HG02623 (cell line): ENCODE measurements at regions not wholly inside any gene's neighbourhood (a gene's known extent, or its start where the extent isn't known, plus 50 kb on each side); places are given as distances from the start of the nearest gene placed in this dataset.

Source experiments
- ATAC-seq: cut with Tn5 transposase; IDR thresholded peaks from one replicate; pipeline ENCODE4 v1.9.1; 2021; ENCODE audit warnings: moderate library complexity; ENCODE audit not compliant: unreplicated experiment

DNA sequence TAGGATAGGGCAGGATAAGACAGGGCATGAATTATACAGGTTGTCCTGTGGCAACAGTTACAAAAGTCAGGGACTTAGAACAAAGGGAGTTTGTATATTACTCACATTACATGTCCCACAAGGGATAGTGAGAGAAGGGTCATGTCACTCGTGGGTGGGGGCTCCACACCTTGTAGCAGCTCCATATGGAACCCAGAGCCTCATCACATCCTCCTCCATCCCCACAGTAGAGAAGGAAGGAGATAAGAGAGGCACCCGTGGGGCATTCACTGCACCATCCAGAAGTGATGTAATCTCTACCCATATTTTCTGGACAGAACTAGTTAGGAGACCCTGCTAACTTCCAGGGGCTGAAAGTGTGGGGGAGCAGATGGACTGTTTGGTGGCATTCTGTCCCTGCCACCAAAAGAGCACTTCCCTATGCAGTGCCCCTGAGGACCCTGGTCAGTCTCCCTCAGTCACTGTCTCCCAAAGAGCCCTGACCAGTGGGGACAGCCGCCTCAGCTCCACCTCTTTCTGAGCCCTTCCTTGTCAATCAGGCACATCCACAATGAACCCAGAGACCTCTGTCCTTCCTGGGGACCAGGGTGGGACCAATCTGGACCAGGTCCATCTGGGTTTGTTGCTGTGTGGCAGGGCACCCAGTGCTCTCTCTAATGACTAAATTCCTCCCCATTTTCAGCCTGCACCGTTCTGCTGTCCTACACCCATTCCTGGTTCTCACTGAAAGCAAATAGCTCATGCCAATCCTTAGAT is 154.8 kb upstream of the ETV3 start:
- ATAC-seq: no peak

DNA sequence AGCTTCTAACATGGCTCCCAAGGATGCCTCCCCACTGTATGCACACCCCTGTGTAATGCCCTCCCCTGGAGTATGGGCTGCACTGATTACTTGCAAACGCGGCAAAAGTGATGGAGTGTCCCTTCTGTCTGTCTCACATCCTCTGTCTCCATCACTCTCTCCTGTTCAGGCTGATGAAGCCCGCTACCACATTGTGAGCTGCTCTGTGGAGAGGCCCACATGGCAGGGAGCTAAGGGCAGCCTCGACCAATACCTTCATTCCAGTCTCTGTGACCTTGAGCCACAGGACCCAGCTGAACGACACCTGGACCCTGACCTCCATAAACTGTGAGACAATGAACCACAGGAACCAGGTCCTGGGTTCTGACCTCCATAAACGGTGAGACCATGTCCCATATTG is 154.1 kb upstream of the ETV3 start:
- no peak for ATAC-seq

DNA sequence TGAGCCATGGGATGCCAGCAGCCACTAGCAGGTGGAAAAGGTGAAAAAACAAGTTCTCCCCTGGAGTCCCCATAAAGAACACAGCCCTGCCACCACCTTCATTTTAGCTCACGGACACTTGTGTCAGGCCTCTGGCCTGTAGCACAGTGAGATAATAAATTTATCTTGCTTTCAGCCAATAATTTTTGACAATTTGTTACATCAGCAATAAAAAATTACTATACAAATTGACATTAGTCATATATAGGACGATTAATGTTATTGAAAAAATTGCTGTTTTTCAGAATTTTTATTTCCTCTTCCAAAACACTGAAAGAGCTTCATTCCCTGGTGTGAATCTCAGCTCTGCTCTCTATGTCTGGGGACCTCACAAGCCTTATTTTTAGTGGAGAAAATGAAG is 152.9 kb upstream of the ETV3 start:
- no peak for ATAC-seq

DNA sequence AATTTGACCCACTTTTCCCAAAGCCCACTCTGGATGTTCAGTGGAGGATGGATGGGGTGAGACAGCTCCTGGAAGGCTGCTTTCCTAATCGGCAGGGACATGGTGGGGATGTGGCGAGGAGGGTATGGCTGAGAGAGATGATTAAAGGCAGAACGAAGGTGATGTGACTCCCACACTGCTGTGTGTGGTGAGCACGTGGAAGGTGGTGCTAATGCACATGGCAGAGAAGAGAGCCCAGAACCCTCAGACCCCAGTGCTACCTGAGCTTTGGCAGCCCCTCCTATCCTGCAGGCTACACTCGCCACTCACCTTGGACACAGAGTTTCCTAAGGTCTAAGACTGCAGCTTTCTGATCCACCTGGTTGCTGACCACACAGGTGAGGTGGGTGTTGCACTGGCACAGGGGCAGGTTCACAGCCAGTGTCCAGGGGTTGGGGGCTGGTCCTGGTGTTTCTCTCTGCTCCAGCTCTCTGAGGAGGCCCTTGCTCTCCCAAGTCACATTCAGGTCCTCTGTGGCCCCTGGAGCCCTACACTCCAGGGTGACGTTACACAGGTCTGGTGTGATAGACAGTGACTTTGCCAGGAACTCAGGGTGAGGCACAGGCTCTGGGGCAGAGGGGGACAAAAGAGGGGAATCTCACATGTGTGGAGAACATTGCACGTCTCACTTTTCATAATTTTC is 151.4 kb upstream of the ETV3 start:
- ATAC-seq: no peak

DNA sequence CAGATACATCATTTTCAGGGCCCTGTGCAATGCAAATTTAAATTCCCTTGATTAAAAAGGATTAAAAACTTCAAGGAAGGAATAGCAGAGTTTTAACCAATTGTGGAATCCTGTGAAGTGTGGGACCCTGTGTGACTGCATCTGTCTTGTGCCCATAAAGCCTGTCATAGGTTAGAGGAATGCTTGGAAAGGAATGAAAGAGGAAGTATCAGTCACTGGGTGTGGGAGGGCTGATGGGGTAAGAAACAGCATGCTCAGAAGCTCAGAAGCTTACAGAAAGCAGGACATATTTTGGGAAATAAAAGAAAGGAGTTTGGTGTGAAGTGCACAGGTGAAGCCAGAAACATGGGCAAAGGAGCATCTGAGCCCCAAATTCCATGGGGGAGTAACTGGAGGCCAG is 150.8 kb upstream of the ETV3 start:
- ATAC-seq: no peak

DNA sequence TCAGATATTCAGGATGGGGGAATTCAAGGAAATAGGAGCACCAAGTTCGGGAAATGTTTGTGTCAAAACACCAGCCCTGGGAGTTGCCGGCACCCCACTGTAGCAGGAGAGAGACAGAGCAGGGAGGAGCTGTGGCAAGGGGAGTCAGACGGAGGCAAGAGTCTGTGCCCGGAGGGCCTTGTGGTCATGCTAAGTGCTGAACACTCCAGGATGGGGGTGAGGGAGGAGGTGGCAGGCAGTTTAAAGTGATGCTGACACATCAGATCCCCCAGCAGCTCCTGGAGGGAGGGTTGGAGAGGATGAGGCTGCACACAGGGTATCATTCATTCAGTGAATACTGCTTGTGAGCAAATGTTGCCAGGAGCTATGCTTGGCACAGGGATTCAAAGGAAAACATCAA is 150.3 kb upstream of the ETV3 start:
- ATAC-seq: no peak

DNA sequence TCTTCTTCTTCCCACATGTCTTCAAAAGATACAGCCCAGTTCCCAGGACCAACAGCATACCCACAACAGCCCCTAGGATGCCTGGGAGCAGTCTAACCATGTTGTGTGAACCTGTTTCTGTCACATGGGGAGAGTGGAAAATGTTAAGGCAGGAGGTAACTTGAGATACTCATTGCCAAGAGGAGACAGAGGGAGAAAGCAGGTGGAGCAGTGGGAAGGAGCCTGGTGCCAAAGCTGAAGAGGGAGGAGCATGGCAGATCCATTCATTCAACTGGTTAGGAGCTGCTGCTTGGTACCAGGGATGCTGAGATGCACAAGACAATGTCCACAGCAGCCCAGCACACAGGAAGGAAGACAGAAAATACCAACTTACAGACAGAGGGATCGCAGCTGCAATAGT is 149.8 kb upstream of the ETV3 start:
- ATAC-seq: no peak

DNA sequence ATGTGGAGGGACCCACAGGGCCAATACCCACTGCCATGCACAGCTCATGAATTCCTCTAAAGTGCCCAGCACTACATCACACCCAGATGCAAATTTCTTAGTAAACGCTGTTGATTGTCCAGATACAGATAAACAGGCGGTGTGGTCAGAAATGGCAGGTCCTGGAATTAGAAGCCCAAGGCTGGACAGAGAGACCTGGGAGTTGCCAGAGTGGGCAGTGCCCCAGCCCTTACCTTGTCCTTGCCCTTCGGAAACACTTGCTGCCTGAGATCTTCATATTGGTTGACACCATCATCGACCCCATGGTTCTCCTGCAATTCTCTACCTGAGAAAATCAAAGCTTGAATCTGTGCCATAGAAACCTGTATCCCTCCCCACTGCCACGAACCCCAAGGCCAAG is 149.3 kb upstream of the ETV3 start:
- no peak for ATAC-seq

DNA sequence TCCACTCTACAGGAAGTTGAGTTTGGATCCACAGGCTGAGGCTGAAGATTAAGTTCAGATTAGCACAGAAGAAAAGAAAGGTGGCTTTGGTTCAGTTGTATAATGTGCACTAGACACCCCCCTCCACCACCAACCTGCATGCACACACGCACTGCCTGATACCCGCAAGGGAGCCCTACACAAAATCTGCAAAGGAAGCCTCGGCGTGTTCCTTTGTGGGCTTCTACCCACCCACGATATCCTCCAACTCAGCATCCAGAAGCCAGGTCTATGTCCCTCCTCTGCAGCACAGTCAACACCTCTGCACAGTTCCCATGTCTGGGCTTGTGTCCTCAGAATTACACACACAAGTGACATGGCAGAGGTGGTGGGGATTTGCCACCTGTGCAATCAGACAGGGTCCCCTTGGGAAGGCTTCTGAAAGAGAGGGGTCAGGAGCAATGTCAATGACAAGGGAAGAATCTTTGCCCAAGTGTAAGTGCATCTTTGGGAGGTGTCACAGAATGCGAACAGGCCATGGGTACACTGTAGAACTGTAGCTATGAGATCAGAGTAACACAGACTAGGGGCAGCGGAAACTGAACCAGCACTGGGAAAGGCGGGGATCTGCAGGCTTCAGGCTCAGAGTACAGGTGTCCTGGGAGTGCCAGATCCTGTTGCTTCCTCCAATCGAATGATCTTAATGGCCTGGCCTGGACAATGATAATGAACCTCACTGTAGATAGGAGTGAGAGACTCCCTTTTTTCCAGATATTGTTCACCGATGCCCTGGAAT is 148.6 kb upstream of the ETV3 start:
- ATAC-seq: no peak

DNA sequence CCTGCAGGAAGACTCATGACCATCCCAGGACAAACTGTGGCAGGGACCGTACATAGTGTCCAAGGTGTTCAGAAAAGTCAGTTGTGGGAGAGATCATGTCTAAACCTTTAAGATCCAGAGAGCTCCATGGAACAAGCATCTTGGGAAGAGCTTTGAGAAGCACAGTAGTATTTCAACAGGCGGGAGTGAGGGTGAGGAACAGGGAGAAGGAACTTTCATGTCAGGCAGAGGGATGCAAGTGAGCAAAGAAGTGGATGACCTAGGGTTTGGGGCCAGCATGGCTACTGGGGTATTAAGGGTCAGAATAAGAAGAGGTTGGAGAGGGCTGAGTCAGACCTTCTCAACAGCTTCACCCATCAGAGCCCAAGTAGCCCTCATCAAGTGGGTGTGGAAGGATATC is 147.9 kb upstream of the ETV3 start:
- no peak for ATAC-seq

DNA sequence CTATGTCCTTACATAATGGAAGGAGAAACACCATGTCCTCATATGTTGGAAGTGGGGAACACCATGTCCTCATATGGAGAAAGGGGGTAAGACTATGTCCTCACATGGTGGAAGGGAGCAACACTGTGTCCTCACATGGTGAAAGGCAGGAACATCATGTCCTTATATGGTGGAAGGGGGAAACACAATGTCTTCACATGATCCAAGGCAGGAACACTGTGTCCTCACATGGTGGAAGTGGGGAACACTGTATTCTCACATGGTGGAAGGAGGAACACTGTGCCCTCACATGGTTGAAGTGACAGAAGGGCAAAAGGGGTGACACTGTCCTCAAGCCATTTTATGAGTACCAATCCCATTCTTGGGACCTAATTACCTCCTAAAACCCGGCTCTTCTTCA is 146.3 kb upstream of the ETV3 start:
- no peak for ATAC-seq

DNA sequence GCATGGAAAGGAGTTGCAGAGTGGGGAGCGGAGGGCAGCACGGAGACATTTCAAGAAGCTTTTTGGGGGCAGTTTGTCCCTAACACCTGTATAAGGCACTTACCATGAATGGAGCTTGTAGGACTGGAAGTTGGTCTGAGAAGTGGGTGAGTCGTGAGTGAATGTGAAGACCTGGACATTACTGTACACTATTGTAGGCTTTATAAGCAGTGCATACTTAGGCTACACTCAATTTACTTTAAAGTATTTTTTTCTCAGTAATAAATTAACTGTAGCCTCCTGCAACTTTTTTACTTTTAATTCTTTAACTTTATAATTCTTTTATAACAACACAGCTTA is 141.6 kb upstream of the ETV3 start:
- ATAC-seq: no peak

DNA sequence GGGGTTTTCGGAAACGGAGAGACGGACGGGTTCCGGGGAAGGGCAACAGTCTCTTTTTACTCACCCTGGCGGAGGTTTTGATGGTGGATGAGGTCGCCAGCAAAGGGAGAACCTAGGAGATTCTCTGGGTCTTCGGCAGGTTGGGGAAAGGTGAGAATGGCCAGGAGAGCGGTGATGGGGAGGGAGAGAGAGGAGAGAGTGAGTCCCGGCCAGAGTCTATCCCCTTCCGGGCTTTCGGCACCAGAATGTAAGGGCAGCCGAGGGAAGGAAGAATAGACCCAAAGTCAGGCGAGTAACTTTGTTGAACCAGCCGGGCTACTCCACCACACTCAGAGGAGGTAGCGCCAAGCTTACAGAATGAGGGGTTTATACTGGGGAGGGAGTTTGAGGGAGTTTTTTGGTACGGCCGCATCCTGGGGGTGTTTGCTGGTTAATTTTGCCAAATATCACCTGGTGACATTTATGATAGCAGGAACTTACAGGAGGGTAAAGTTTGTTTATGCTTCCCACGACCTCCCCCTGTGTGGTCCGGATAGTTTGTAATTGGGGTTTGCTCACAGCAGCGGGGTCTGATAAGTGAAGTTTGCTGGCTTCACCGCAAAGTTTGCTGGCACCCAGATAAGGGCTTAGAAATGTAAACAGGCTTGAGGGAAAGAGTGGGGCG is 141.1 kb upstream of the ETV3 start:
- ATAC-seq: no peak

DNA sequence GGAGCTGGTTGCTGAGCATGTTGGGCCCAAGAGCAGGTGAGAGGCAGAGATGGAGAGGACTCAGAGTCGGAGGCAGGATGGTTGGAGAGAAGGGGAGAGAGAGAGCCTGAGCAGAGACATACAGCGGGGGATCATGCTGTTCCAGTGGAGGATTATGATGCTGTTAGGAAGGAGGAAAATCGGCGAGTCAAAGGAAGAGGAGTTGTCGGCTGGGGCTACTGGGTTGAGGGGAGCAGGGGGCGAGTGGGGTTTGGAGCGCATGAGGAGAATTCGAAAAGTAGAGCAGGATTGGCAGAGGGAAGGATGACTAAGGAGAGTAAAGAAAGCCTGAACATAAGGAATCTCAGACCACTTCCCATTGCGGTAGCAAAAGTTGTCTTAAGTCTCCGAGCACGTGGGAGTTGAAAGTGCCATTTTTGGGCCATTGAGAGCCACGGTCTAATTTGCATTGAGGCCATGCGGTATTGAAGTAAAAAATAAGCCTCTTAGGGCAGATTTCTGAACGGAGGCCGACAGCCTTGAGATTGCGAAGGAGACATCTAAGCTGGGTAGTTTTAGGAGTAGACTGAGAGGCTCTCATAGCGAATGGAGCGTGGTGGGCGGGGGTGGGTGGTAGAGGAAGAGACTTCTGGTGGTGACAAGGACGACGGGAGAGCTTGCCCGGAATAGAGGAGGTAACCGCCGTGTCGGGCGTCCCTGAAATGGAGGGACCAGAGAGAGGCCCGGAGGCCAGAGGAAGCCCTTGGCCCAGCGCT is 140.4 kb upstream of the ETV3 start:
- ATAC-seq: no peak

DNA sequence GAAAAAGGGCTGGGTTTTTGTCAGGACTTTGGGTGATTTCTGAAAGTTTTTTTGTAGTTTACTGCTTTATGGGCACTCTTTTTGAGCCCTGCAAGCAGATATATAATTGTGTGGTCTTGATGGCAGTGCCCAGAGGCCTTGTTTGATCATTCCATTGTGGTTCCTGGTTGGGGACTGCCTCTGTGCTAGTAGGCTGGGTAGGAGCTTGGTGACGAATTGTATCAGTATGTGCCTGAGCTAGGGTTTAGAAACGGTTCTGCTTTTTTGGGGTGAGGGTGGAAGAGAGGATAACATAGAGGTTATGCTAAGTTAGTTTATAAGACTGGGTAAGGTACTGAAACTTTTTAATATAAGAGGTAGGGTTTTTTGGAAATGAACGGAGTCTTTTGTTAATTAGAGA is 139.7 kb upstream of the ETV3 start:
- no peak for ATAC-seq

DNA sequence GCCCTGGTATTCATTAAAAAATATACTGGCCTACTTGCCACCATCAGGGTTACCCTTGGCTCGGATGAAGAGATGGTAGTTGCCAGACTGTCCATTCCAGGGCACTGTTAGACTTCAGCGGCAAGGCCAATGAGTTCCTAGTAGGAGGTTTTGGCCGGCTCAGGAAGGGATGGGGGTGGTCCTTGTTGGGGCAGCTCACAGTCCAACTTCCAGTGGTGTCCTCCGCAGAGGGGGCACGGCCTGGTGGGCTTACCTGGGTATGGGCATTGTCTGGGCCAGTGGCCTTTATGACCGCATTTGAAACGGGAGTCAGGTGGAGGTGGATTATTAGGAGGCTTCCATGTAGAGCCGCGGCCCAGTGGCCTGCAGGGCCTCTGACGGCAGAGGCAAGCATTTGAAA is 139.1 kb upstream of the ETV3 start:
- no peak for ATAC-seq

DNA sequence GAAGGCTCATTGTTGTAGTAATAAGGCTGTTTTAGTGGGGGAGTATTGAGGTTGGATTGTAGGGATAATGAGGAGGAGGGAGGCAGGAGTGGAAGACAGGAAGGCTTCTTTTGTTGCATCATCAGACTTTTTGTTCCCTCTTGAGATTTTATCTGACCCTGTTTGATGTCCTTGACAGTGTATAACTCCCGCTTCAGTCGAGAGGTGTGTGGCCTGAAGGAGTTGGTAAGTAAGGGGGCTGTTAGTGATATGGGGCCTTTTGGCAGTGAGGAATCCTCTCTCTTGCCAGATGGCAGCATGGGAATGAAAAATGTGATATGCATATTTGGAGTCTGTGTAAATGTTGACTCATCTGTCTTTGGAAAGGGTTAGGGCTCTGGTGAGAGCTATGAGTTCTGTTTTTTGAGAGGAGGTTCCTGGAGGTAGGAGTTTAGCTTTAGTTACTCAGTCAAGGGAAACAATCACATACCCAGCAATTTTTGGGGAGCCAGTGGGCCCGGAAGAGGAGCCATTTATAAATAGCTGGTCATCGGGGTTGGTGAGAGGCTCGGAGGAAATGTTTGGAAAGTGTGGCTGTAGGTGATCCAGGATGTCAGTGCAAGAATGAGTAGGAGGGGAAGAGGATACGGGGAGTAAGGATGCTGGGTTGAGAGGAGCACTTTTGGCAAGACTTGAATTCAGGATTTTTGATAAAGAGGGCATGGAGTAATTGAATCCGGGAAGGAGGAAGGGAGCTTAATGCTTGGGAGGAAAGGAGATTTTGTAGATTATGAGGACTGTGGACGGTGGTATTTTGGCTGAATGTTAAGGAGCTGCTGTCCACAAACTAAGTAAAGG is 136.7 kb upstream of the ETV3 start:
- no peak for ATAC-seq

DNA sequence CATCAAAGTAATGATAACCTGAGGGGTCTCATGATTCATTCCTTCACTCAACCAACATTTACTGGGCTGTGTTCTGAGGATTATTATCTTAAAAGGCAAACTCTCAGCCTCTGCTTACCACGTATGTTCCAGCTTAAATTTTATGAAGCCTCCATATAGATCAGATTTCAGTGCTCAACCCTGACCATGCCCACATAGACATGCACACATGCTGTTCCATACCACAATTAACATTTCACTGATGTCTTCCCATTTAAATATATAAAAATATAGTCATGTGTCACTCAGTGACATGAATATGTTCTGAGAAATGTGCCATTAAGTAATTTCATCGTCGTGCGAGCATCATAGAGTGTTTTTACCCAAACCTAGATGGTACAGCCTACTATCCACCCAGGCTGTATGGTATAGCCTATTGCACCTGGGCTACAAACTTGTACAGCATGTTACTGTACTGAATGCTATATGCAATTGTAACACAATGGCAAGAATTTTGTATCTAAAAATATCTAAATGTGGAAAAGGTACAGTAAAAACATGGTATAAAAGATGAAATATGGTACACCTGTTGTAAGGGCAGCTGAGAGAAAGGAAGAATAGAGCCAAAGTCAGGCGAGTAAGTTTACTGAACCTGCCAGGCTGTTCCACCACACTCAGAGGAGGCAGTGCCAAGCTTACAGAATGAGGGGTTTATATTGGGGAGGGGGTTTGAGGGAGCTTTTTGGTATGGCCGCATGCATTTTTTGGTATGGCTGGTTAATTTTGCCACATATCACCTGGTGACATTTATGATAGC is 134.7 kb upstream of the ETV3 start:
- ATAC-seq: no peak

DNA sequence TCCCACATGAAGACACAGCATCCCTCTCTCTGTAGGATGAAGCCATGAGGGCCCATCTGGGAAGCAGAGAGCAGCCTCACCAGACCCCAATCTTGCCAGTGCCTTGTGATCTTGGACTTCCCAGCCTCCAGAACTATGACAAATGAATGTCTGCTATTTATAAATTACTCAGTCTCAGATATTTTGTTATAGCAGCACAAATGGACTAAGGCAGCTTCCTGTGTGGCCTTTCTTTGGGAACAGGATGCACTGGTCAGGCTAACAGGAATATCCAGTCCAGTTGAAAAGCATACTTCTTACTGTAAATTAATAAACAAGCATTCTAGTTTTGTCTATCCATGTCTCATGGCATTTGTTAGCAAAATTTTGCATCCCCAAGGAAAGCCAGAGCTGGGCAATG is 134.1 kb upstream of the ETV3 start:
- no peak for ATAC-seq
